ENCODE measurements at regions not wholly inside any gene's neighbourhood (a gene's known extent, or its start where the extent isn't known, plus 50 kb on each side); places are given as distances from the start of the nearest gene placed in this dataset.

DNA sequence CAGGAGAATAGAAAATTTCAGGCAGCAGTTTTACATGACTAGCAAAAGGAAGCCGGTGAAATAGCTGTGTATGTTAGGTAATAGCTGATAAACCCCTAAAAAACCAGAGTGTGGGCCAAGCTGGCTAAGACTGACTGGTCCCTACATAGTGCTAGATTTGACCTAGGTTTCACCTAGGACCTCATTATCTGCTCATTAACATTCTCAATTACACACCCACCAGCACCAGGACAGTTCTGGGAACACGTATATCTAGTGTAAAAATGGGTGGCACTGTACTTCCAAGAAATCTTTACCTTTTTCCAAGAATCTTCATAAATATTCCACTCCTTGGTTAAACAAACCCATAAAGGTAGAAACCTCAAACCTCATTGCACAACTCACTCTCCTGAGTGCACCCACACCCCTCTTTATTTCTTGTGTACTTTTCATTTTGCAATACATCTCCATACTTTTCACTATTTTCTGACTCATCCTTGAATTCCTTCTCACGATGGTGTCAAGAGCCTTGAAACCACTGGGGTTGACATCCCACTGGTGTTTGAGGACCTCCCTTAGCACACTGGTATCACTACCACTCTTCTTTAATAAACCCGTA is 262.7 kb upstream of the KCNJ16 start:
- Histone ChIP-seq H3K9me3 (ENCODE audit: control insufficient read depth, low read length) (no peaks in the 10 kb centered on the region), H3K27me3 (ENCODE audit: control insufficient read depth, insufficient read depth, low read length) (no peaks in the 10 kb centered on the region), H3K36me3 (ENCODE audit: control insufficient read depth, insufficient read depth, low read length) (no peaks in the 10 kb centered on the region), H3K9ac (no peak overlapping the region), H3K27ac (no peak overlapping the region), H3K4me3 (ENCODE audit: low read depth, low read length) (no peak overlapping the region), H3K4me1 (no peaks in the 10 kb centered on the region), H3K4me2 (ENCODE audit: low read length) (no peak overlapping the region), H2AFZ (no peak overlapping the region), H3K79me2 (no peaks in the 10 kb centered on the region)
- TF ChIP-seq, protein P1, sequence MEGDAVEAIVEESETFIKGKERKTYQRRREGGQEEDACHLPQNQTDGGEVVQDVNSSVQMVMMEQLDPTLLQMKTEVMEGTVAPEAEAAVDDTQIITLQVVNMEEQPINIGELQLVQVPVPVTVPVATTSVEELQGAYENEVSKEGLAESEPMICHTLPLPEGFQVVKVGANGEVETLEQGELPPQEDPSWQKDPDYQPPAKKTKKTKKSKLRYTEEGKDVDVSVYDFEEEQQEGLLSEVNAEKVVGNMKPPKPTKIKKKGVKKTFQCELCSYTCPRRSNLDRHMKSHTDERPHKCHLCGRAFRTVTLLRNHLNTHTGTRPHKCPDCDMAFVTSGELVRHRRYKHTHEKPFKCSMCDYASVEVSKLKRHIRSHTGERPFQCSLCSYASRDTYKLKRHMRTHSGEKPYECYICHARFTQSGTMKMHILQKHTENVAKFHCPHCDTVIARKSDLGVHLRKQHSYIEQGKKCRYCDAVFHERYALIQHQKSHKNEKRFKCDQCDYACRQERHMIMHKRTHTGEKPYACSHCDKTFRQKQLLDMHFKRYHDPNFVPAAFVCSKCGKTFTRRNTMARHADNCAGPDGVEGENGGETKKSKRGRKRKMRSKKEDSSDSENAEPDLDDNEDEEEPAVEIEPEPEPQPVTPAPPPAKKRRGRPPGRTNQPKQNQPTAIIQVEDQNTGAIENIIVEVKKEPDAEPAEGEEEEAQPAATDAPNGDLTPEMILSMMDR (IDR thresholded peaks at IDR 0.05): no peak

- H3K4me1 ChIP-seq: no peaks in the 10 kb centered on the region
- H3K36me3 ChIP-seq (ENCODE audit: control insufficient read depth, insufficient read depth, low read length): no peaks in the 10 kb centered on the region
- no peak overlapping the region for H3K4me3 ChIP-seq (ENCODE audit: low read depth, low read length)
- H3K9ac ChIP-seq: no peak overlapping the region
- TF ChIP-seq, protein P1 (IDR thresholded peaks at IDR 0.05): no peak
- H3K9me3 ChIP-seq (ENCODE audit: control insufficient read depth, low read length): no peaks in the 10 kb centered on the region
- no peaks in the 10 kb centered on the region for H3K79me2 ChIP-seq
- no peaks in the 10 kb centered on the region for H3K27me3 ChIP-seq (ENCODE audit: control insufficient read depth, insufficient read depth, low read length)
- no peak overlapping the region for H2AFZ ChIP-seq
- no peak overlapping the region for H3K27ac ChIP-seq
- H3K4me2 ChIP-seq (ENCODE audit: low read length): no peak overlapping the region
These were observed 261.0 kb upstream of the KCNJ16 start for GRCh38 chr17:69814031-69814430.

GRCh38 chr17:69815406-69815805 is 259.6 kb upstream of the KCNJ16 start:
- TF ChIP-seq, protein P1 (IDR thresholded peaks at IDR 0.05): no peak

GRCh38 chr17:69818467-69818866 is 256.6 kb upstream of the KCNJ16 start:
- no peak overlapping the region for H2AFZ ChIP-seq
- H3K36me3 ChIP-seq (ENCODE audit: control insufficient read depth, insufficient read depth, low read length): no peaks in the 10 kb centered on the region
- no peaks in the 10 kb centered on the region for H3K27me3 ChIP-seq (ENCODE audit: control insufficient read depth, insufficient read depth, low read length)
- H3K79me2 ChIP-seq: no peaks in the 10 kb centered on the region
- H3K9ac ChIP-seq: no peak overlapping the region
- no peaks in the 10 kb centered on the region for H3K9me3 ChIP-seq (ENCODE audit: control insufficient read depth, low read length)
- TF ChIP-seq, protein P1 (IDR thresholded peaks at IDR 0.05): no peak
- no peak overlapping the region for H3K4me2 ChIP-seq (ENCODE audit: low read length)
- H3K4me1 ChIP-seq: no peaks in the 10 kb centered on the region
- no peak overlapping the region for H3K27ac ChIP-seq
- H3K4me3 ChIP-seq (ENCODE audit: low read depth, low read length): no peak overlapping the region

More at GRCh38 chr17:69815406-69815805, 259.6 kb upstream of the KCNJ16 start:
- no peaks in the 10 kb centered on the region for H3K27me3 ChIP-seq (ENCODE audit: control insufficient read depth, insufficient read depth, low read length)
- no peak overlapping the region for H3K4me3 ChIP-seq (ENCODE audit: low read depth, low read length)
- no peaks in the 10 kb centered on the region for H3K79me2 ChIP-seq
- H3K9ac ChIP-seq: no peak overlapping the region
- no peaks in the 10 kb centered on the region for H3K36me3 ChIP-seq (ENCODE audit: control insufficient read depth, insufficient read depth, low read length)
- no peak overlapping the region for H3K27ac ChIP-seq
- H3K4me1 ChIP-seq: no peaks in the 10 kb centered on the region
- H3K4me2 ChIP-seq (ENCODE audit: low read length): no peak overlapping the region
- no peak overlapping the region for H2AFZ ChIP-seq
- H3K9me3 ChIP-seq (ENCODE audit: control insufficient read depth, low read length): no peaks in the 10 kb centered on the region
